ENCODE measurements at regions not wholly inside any gene's neighbourhood (a gene's known extent, or its start where the extent isn't known, plus 50 kb on each side); places are given as distances from the start of the nearest gene placed in this dataset.

- TF ChIP-seq, protein P1, sequence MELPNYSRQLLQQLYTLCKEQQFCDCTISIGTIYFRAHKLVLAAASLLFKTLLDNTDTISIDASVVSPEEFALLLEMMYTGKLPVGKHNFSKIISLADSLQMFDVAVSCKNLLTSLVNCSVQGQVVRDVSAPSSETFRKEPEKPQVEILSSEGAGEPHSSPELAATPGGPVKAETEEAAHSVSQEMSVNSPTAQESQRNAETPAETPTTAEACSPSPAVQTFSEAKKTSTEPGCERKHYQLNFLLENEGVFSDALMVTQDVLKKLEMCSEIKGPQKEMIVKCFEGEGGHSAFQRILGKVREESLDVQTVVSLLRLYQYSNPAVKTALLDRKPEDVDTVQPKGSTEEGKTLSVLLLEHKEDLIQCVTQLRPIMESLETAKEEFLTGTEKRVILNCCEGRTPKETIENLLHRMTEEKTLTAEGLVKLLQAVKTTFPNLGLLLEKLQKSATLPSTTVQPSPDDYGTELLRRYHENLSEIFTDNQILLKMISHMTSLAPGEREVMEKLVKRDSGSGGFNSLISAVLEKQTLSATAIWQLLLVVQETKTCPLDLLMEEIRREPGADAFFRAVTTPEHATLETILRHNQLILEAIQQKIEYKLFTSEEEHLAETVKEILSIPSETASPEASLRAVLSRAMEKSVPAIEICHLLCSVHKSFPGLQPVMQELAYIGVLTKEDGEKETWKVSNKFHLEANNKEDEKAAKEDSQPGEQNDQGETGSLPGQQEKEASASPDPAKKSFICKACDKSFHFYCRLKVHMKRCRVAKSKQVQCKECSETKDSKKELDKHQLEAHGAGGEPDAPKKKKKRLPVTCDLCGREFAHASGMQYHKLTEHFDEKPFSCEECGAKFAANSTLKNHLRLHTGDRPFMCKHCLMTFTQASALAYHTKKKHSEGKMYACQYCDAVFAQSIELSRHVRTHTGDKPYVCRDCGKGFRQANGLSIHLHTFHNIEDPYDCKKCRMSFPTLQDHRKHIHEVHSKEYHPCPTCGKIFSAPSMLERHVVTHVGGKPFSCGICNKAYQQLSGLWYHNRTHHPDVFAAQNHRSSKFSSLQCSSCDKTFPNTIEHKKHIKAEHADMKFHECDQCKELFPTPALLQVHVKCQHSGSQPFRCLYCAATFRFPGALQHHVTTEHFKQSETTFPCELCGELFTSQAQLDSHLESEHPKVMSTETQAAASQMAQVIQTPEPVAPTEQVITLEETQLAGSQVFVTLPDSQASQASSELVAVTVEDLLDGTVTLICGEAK (IDR thresholded peaks at IDR 0.05), result no peak
- TF ChIP-seq, protein P1 (CRISPR knock-in tag; IDR thresholded peaks at IDR 0.05), result no peak
- no peak for TF ChIP-seq BRF2 (IDR thresholded peaks at IDR 0.05; ENCODE audit: borderline replicate concordance, insufficient read depth, insufficient read length)
- TF ChIP-seq MAZ (CRISPR knock-in tag; conservative IDR thresholded peaks at IDR 0.05 in 1 of 2, IDR thresholded peaks at IDR 0.05 in 1 of 2), result no peak
- TF ChIP-seq FOSL1 (tag; conservative IDR thresholded peaks at IDR 0.05), result peak; percentile 27; the same call in 1 of the 2 replicates
- TF ChIP-seq NR2C2 (CRISPR knock-in tag; IDR thresholded peaks at IDR 0.05), result no peak
- TF ChIP-seq NR2C2 (tag; IDR thresholded peaks at IDR 0.05), result peak; percentile 53; the same call in 1 of the 2 replicates
- TF ChIP-seq IFI16 (CRISPR knock-in tag; IDR thresholded peaks at IDR 0.05), result no peak
- TF ChIP-seq SETDB1 (IDR thresholded peaks at IDR 0.05; ENCODE audit: low read length), result no peak
- TF ChIP-seq ZKSCAN3 (CRISPR knock-in tag; IDR thresholded peaks at IDR 0.05), result no peak
- TF ChIP-seq BRF1 (IDR thresholded peaks at IDR 0.05; ENCODE audit: borderline replicate concordance, extremely low read depth, insufficient read length), result no peak
- TF ChIP-seq, protein P2, sequence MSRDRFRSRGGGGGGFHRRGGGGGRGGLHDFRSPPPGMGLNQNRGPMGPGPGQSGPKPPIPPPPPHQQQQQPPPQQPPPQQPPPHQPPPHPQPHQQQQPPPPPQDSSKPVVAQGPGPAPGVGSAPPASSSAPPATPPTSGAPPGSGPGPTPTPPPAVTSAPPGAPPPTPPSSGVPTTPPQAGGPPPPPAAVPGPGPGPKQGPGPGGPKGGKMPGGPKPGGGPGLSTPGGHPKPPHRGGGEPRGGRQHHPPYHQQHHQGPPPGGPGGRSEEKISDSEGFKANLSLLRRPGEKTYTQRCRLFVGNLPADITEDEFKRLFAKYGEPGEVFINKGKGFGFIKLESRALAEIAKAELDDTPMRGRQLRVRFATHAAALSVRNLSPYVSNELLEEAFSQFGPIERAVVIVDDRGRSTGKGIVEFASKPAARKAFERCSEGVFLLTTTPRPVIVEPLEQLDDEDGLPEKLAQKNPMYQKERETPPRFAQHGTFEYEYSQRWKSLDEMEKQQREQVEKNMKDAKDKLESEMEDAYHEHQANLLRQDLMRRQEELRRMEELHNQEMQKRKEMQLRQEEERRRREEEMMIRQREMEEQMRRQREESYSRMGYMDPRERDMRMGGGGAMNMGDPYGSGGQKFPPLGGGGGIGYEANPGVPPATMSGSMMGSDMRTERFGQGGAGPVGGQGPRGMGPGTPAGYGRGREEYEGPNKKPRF (IDR thresholded peaks at IDR 0.05; ENCODE audit: low read depth, low read length), result no peak
- TF ChIP-seq PREB (CRISPR knock-in tag; IDR thresholded peaks at IDR 0.05), result no peak
- TF ChIP-seq MIER1 (IDR thresholded peaks at IDR 0.05; ENCODE audit: low read depth), result no peak
These were observed 180.7 kb upstream of the PGRMC2 start (continued) for GRCh38 chr4:128468123-128468989.
